HCT116 (cell line): ENCODE measurements at regions not wholly inside any gene's neighbourhood (a gene's known extent, or its start where the extent isn't known, plus 50 kb on each side); places are given as distances from the start of the nearest gene placed in this dataset.

ENCODE experiments used
- ATAC-seq: fragments of 200-7000 bp; cut with Tn5 transposase; 2 replicates; pipeline ENCODE4 v1.9.1; 2020; ENCODE audit warnings: mild to moderate bottlenecking, moderate library complexity
- BruUV-seq: library from RNA; stranded (reverse); fragments of 400-500 nt; replicated peaks from 2 replicates; lab custom pipeline; 2021; lab: Mats Ljungman, UMichigan
- CTCF ChIA-PET: fragments of 300-600 bp; sonication (Branson Sonifier 250); formaldehyde crosslinking; loops from one replicate; lab custom pipeline; 2021; ENCODE audit warnings: antibody characterized with exemption; lab: Charles Lee
- POLR2A ChIA-PET: fragments of 300-600, 350-600 bp; sonication (Branson Sonifier 250); formaldehyde crosslinking; loops from one replicate; lab custom pipeline; 2021; ENCODE audit warnings: antibody characterized with exemption; lab: Charles Lee
- RAD21 ChIA-PET, 2 experiments: fragments of 300-600 bp; sonication (Branson Sonifier 250); formaldehyde crosslinking; loops; one replicate each; lab custom pipeline; 2023; ENCODE audit warnings: low total read pairs in 2 of 2; ENCODE audit not compliant: uncharacterized antibody in 2 of 2, unreplicated experiment in 2 of 2, low non-redundant PET in 1 of 2; lab: Charles Lee
- DNase-seq: peaks from one replicate; pipeline ENCODE4 v3.0.0-alpha.2; 2010; ENCODE audit warnings: low read depth, low spot score
- H2AFZ ChIP-seq: fragments of 200-600 bp; shearing (Covaris generic), sonication (generic); 2 replicates; pipeline ENCODE4 v1.6.1; 2017; ENCODE audit warnings: low read depth, mixed run types, mixed read lengths, antibody characterized with exemption, low read length; ENCODE audit not compliant: poor library complexity, severe bottlenecking
- H3K27ac ChIP-seq: 2 replicates; pipeline ENCODE4 v1.5.1; 2012; ENCODE audit warnings: low read depth, low read length
- H3K27me3 ChIP-seq: fragments of 200-600 bp; sonication (generic); 2 replicates; pipeline ENCODE4 v1.6.1; 2016; ENCODE audit warnings: mixed run types, low read length, mixed read lengths; ENCODE audit not compliant: insufficient read depth
- H3K36me3 ChIP-seq, 2 experiments: fragments of 200-500 bp in 1 of 2; fragments of 200-600 bp in 1 of 2; sonication (Bioruptor generic) in 1 of 2; sonication (generic) in 1 of 2; 2 replicates each; pipeline versions ENCODE4 v1.5.1 to v1.6.1; 2014 to 2016; ENCODE audit warnings: low read length in 2 of 2, inconsistent platforms in 1 of 2, mixed read lengths in 1 of 2, mixed run types in 1 of 2; ENCODE audit not compliant: insufficient read depth in 2 of 2, control insufficient read depth in 1 of 2
- H3K4me1 ChIP-seq, 2 experiments: fragments of 200-600 bp in 1 of 2; sonication (generic) in 1 of 2; 2 replicates each; pipeline versions ENCODE4 v1.5.1 to v1.6.1; 2012 to 2017; ENCODE audit warnings: low read length in 2 of 2, inconsistent platforms in 1 of 2, mild to moderate bottlenecking in 1 of 2, mixed read lengths in 1 of 2, mixed run types in 1 of 2, moderate library complexity in 1 of 2; ENCODE audit not compliant: insufficient read depth in 2 of 2, control insufficient read depth in 1 of 2
- H3K4me2 ChIP-seq: fragments of 200-600 bp; sonication (generic); 2 replicates; pipeline ENCODE4 v1.6.1; 2017; ENCODE audit warnings: mixed run types, low read length, mixed read lengths
- H3K4me3 ChIP-seq, 2 experiments: fragments of 200-600 bp in 1 of 2; sonication (generic) in 1 of 2; replicated peaks in 1 of 2; 2 replicates each; pipeline ENCODE4 v1.5.1; 2011 to 2016; ENCODE audit warnings: low read length in 2 of 2, control low read depth in 1 of 2, low read depth in 1 of 2, mild to moderate bottlenecking in 1 of 2, mixed read lengths in 1 of 2, mixed run types in 1 of 2
- H3K79me2 ChIP-seq: fragments of 200-600 bp; sonication (generic); 2 replicates; pipeline ENCODE4 v1.6.1; 2017; ENCODE audit warnings: mild to moderate bottlenecking, mixed run types, low read length, moderate library complexity, mixed read lengths; ENCODE audit not compliant: insufficient read depth
- H3K9ac ChIP-seq: fragments of 200-600 bp; sonication (generic); 2 replicates; pipeline ENCODE4 v1.6.1; 2016; ENCODE audit warnings: low read length, mixed read lengths
- H3K9me2 ChIP-seq: fragments of 200-600 bp; sonication (generic), shearing (Covaris generic); 2 replicates; pipeline ENCODE4 v1.6.1; 2017; ENCODE audit warnings: mixed run types, mild to moderate bottlenecking, moderate library complexity; ENCODE audit not compliant: insufficient read depth
- H3K9me3 ChIP-seq, 2 experiments: fragments of 200-500 bp in 1 of 2; fragments of 200-600 bp in 1 of 2; sonication (Bioruptor generic) in 1 of 2; sonication (generic) in 1 of 2; 2 replicates each; pipeline ENCODE4 v1.6.1; 2014 to 2017; ENCODE audit warnings: low read length in 2 of 2, mixed read lengths in 2 of 2, inconsistent platforms in 1 of 2, low read depth in 1 of 2, mild to moderate bottlenecking in 1 of 2, mixed run types in 1 of 2, moderate library complexity in 1 of 2; ENCODE audit not compliant: control insufficient read depth in 1 of 2, insufficient read depth in 1 of 2
- H4K20me1 ChIP-seq: fragments of 200-600 bp; sonication (generic), shearing (Covaris generic); 2 replicates; pipeline ENCODE4 v1.6.1; 2017; ENCODE audit warnings: mixed run types, mild to moderate bottlenecking, moderate library complexity; ENCODE audit not compliant: insufficient read depth
- ATF3 ChIP-seq: IDR thresholded peaks from 2 replicates; pipeline ENCODE4 v1.6.1; 2012
- CBX3 ChIP-seq: IDR thresholded peaks from 2 replicates; pipeline ENCODE4 v1.6.1; 2012; ENCODE audit warnings: low read depth
- CEBPB ChIP-seq: IDR thresholded peaks from 2 replicates; pipeline ENCODE4 v1.6.1; 2012; ENCODE audit warnings: low read depth
- EGR1 ChIP-seq: IDR thresholded peaks from 2 replicates; pipeline ENCODE4 v1.6.1; 2012; ENCODE audit warnings: low read depth
- EZH2 ChIP-seq: fragments of 200-600 bp; sonication (generic); IDR thresholded peaks from 2 replicates; pipeline ENCODE4 v1.6.1; 2017; ENCODE audit warnings: antibody characterized with exemption, mixed run types
- FOSL1 ChIP-seq: IDR thresholded peaks from 2 replicates; pipeline ENCODE4 v1.6.1; 2012; ENCODE audit warnings: low read depth
- MAX ChIP-seq: IDR thresholded peaks from 2 replicates; pipeline ENCODE4 v1.6.1; 2012
- POLR2AphosphoS5 ChIP-seq: IDR thresholded peaks from 2 replicates; pipeline ENCODE4 v1.6.1; 2011; ENCODE audit warnings: mild to moderate bottlenecking, low read depth, low read length, moderate library complexity
- RAD21 ChIP-seq: IDR thresholded peaks from 2 replicates; pipeline ENCODE4 v1.6.1; 2012; ENCODE audit warnings: low read depth, mild to moderate bottlenecking
- SIN3A ChIP-seq: IDR thresholded peaks from 2 replicates; pipeline ENCODE4 v1.6.1; 2012; ENCODE audit warnings: low read depth
- SP1 ChIP-seq: IDR thresholded peaks from 2 replicates; pipeline ENCODE4 v1.6.1; 2012; ENCODE audit warnings: low read depth
- SRF ChIP-seq: IDR thresholded peaks from 2 replicates; pipeline ENCODE4 v1.6.1; 2012; ENCODE audit warnings: low read depth
- TCF7L2 ChIP-seq: IDR thresholded peaks from 2 replicates; pipeline ENCODE4 v1.7.0; 2011; ENCODE audit warnings: borderline replicate concordance, inconsistent platforms; ENCODE audit not compliant: insufficient read depth, insufficient read length; ENCODE audit errors: extremely low read depth
- YY1 ChIP-seq: IDR thresholded peaks from 2 replicates; pipeline ENCODE4 v1.6.1; 2011; ENCODE audit warnings: low read length, low read depth, moderate library complexity, mild to moderate bottlenecking; ENCODE audit not compliant: insufficient replicate concordance; ENCODE audit errors: extremely low read depth
- ZNF274 ChIP-seq: fragments of 200-500 bp; sonication (Bioruptor generic); IDR thresholded peaks from 2 replicates; pipeline ENCODE4 v1.6.1; 2014; ENCODE audit warnings: mild to moderate bottlenecking, low read depth, low read length, inconsistent platforms
- intact Hi-C: fragments of 100-400 bp; cut with micrococcal nuclease; formaldehyde crosslinking; loops from 2 replicates; pipeline ENCODE4 v1.10.0; 2022
- TF ChIP-seq, protein P1 (sequence below): IDR thresholded peaks from 2 replicates; pipeline ENCODE4 v1.6.1; 2012; ENCODE audit warnings: low read depth

GRCh38 chr17:77857613-77858012, 100.9 kb upstream of the TNRC6C start:
- no TSS peak for BruUV-seq
- no peaks in the 10 kb centered on the region for H3K36me3 ChIP-seq
- intact Hi-C loops = no loop called here
- ATAC-seq = peak; percentile 60
- peaks cover 21% of the 10 kb centered on the region; the same call in 1 of the 2 replicates for H3K27me3 ChIP-seq
- no peak overlapping the region for H3K9ac ChIP-seq
- H3K9me2 ChIP-seq = no peaks in the 10 kb centered on the region
- no peak overlapping the region for H3K27ac ChIP-seq
- DNase-seq = no peak
- H2AFZ ChIP-seq = no peak overlapping the region
- H3K9me3 ChIP-seq = no peaks in the 10 kb centered on the region
- H4K20me1 ChIP-seq = no peaks in the 10 kb centered on the region
- H3K4me3 ChIP-seq = no peak overlapping the region
- H3K79me2 ChIP-seq = no peaks in the 10 kb centered on the region
- H3K4me2 ChIP-seq = peak overlapping the region; percentile 41
- ChIA-PET POLR2A (no interaction called here), CTCF (no interaction called here), RAD21 (no interaction called here)
- peaks cover 6 to 7% of the 10 kb centered on the region in 2 experiments; a peak in 3 of 4 replicates for H3K4me1 ChIP-seq
- no peak; the same call in 1 of the 2 replicates for TF ChIP-seq EGR1
- TF ChIP-seq TCF7L2 = peak; percentile 19

DNA sequence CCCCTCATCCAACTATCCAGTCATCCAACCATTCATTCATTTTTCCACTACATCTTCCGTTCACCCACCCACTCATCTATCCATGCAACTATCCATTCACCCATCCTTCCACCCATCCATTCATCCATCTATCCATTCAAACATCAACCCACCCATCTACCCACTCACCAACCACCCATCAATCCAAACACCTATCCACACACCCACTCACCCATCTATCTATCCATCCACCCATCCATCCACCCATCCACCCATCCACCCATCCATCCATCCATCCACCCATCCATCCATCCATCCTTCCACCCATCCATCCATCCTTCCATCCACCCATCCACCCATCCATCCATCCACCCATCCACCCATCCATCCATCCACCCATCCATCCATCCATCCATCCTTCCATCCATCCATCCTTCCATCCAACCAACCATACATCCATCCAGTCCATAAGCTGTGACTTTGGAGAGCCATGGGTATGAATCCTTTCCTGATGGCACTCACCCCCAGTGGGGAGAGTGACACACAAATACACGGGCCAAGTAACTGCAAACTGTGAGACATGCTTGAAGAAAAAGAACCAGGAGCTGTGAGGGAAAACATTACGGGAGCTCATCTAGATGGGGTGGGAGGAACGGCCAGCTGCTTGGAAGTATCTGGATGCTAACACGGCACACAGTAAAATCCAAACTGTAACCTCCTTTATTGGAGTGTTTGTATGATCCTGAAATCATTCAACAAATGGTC, 100.0 kb upstream of the TNRC6C start:
- H4K20me1 ChIP-seq = no peaks in the 10 kb centered on the region
- DNase-seq (no peak), ATAC-seq (no peak)
- H3K27me3 ChIP-seq = peaks cover 21% of the 10 kb centered on the region; the same call in 1 of the 2 replicates
- ChIA-PET RAD21 (no interaction called here), CTCF (no interaction called here), POLR2A (no interaction called here)
- H3K9me3 ChIP-seq = no peaks in the 10 kb centered on the region
- no peaks in the 10 kb centered on the region for H3K36me3 ChIP-seq
- H3K27ac ChIP-seq = no peak overlapping the region
- H2AFZ ChIP-seq = no peak overlapping the region
- H3K4me2 ChIP-seq = no peak overlapping the region
- H3K9ac ChIP-seq = no peak overlapping the region
- no TSS peak for BruUV-seq
- intact Hi-C loops = no loop called here
- H3K9me2 ChIP-seq = no peaks in the 10 kb centered on the region
- H3K79me2 ChIP-seq = no peaks in the 10 kb centered on the region
- no peak overlapping the region for H3K4me3 ChIP-seq
- peaks cover 6 to 7% of the 10 kb centered on the region in 2 experiments; a peak in 3 of 4 replicates for H3K4me1 ChIP-seq
- TF ChIP-seq POLR2AphosphoS5 (no peak), TCF7L2 (no peak), SP1 (no peak), YY1 (no peak), ATF3 (no peak), EZH2 (no peak), CBX3 (no peak), FOSL1 (no peak), SRF (no peak), RAD21 (no peak), ZNF274 (no peak), SIN3A (no peak), CEBPB (no peak), MAX (no peak)
- TF ChIP-seq, protein P1, sequence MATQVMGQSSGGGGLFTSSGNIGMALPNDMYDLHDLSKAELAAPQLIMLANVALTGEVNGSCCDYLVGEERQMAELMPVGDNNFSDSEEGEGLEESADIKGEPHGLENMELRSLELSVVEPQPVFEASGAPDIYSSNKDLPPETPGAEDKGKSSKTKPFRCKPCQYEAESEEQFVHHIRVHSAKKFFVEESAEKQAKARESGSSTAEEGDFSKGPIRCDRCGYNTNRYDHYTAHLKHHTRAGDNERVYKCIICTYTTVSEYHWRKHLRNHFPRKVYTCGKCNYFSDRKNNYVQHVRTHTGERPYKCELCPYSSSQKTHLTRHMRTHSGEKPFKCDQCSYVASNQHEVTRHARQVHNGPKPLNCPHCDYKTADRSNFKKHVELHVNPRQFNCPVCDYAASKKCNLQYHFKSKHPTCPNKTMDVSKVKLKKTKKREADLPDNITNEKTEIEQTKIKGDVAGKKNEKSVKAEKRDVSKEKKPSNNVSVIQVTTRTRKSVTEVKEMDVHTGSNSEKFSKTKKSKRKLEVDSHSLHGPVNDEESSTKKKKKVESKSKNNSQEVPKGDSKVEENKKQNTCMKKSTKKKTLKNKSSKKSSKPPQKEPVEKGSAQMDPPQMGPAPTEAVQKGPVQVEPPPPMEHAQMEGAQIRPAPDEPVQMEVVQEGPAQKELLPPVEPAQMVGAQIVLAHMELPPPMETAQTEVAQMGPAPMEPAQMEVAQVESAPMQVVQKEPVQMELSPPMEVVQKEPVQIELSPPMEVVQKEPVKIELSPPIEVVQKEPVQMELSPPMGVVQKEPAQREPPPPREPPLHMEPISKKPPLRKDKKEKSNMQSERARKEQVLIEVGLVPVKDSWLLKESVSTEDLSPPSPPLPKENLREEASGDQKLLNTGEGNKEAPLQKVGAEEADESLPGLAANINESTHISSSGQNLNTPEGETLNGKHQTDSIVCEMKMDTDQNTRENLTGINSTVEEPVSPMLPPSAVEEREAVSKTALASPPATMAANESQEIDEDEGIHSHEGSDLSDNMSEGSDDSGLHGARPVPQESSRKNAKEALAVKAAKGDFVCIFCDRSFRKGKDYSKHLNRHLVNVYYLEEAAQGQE = no peak
